ENCODE measurements at regions not wholly inside any gene's neighbourhood (a gene's known extent, or its start where the extent isn't known, plus 50 kb on each side); places are given as distances from the start of the nearest gene placed in this dataset.

- Histone ChIP-seq H3K36me3 (no peaks in the 10 kb centered on the region), H3K27me3 (no peaks in the 10 kb centered on the region), H3K9me3 (no peaks in the 10 kb centered on the region), H3K4me1 (no peaks in the 10 kb centered on the region), H3K4me3 (no peak overlapping the region), H3K27ac (no peak overlapping the region)
- TF ChIP-seq CTCF (IDR thresholded peaks at IDR 0.05), result no peak
- intact Hi-C loops (cut with DNase I), result no loop called here
- no peak for DNase-seq (ENCODE audit: low spot score in 2 of 2)
Measured at GRCh38 chr2:3125001-3125760, 252.4 kb downstream of the EIPR1 start.

GRCh38 chr2:3122525-3122924, 255.1 kb downstream of the EIPR1 start:
- H3K4me1 ChIP-seq, result no peaks in the 10 kb centered on the region
- H3K4me3 ChIP-seq, result no peak overlapping the region
- H3K27ac ChIP-seq, result no peak overlapping the region
- no peaks in the 10 kb centered on the region for H3K27me3 ChIP-seq
- H3K9me3 ChIP-seq, result no peaks in the 10 kb centered on the region
- intact Hi-C loops (cut with DNase I), result no loop called here
- DNase-seq (ENCODE audit: low spot score in 2 of 2), result no peak
- H3K36me3 ChIP-seq, result no peaks in the 10 kb centered on the region
- TF ChIP-seq CTCF (IDR thresholded peaks at IDR 0.05), result no peak

- Histone ChIP-seq H3K36me3 (no peaks in the 10 kb centered on the region), H3K27me3 (no peaks in the 10 kb centered on the region), H3K27ac (no peak overlapping the region), H3K4me3 (no peak overlapping the region), H3K4me1 (no peaks in the 10 kb centered on the region), H3K9me3 (no peaks in the 10 kb centered on the region)
- no peak for DNase-seq (ENCODE audit: low spot score in 2 of 2)
- intact Hi-C loops (cut with DNase I), result no loop called here
- TF ChIP-seq CTCF (IDR thresholded peaks at IDR 0.05), result no peak
Measured at GRCh38 chr2:3121601-3122000, 256.0 kb downstream of the EIPR1 start.

GRCh38 chr2:3117650-3118216, 259.9 kb downstream of the EIPR1 start:
- TF ChIP-seq CTCF (IDR thresholded peaks at IDR 0.05), result no peak
- H3K27ac ChIP-seq, result no peak overlapping the region
- DNase-seq (ENCODE audit: low spot score in 2 of 2), result no peak
- H3K9me3 ChIP-seq, result no peaks in the 10 kb centered on the region
- H3K4me3 ChIP-seq, result no peak overlapping the region
- intact Hi-C loops (cut with DNase I), result no loop called here
- H3K4me1 ChIP-seq, result no peaks in the 10 kb centered on the region
- H3K36me3 ChIP-seq, result no peaks in the 10 kb centered on the region
- no peaks in the 10 kb centered on the region for H3K27me3 ChIP-seq

- no peak overlapping the region for H3K4me3 ChIP-seq
- DNase-seq (ENCODE audit: low spot score in 2 of 2), result no peak
Measured at GRCh38 chr2:3116371-3116770, 261.2 kb downstream of the EIPR1 start.

More at GRCh38 chr2:3116371-3116770, 261.2 kb downstream of the EIPR1 start:
- Histone ChIP-seq H3K27me3 (no peaks in the 10 kb centered on the region), H3K36me3 (no peaks in the 10 kb centered on the region), H3K27ac (no peak overlapping the region), H3K9me3 (no peaks in the 10 kb centered on the region), H3K4me1 (no peaks in the 10 kb centered on the region)
- TF ChIP-seq CTCF (IDR thresholded peaks at IDR 0.05), result no peak
- intact Hi-C loops (cut with DNase I), result no loop called here
